CMK (cell line): ENCODE measurements at regions not wholly inside any gene's neighbourhood (a gene's known extent, or its start where the extent isn't known, plus 50 kb on each side); places are given as distances from the start of the nearest gene placed in this dataset.
A peak's percentile ranks its signal among the peaks of the same experiment; 100 is the strongest.

Experiments
- DNase-seq: peaks from one replicate; pipeline ENCODE4 v3.0.0-alpha.2; 2010; ENCODE audit warnings: low read depth

GRCh38 chr15:39426552-39427532 is 154.0 kb upstream of the THBS1 start:
- DNase-seq = peak; percentile 56

GRCh38 chr15:39427705-39428104 is 153.2 kb upstream of the THBS1 start:
- no peak for DNase-seq

- DNase-seq = no peak
Observed at GRCh38 chr15:39429898-39430357, 151.0 kb upstream of the THBS1 start.

- no peak for DNase-seq
Observed at GRCh38 chr15:39430389-39430788, 150.5 kb upstream of the THBS1 start.

GRCh38 chr15:39431376-39431775 is 149.5 kb upstream of the THBS1 start:
- no peak for DNase-seq

- no peak for DNase-seq
Observed at GRCh38 chr15:39432026-39432425, 148.9 kb upstream of the THBS1 start.

GRCh38 chr15:39432912-39433348 is 147.9 kb upstream of the THBS1 start:
- DNase-seq = no peak

GRCh38 chr15:39433376-39433775 is 147.5 kb upstream of the THBS1 start:
- no peak for DNase-seq

- DNase-seq = no peak
Observed at GRCh38 chr15:39434163-39434562, 146.7 kb upstream of the THBS1 start.

GRCh38 chr15:39434751-39435238 is 146.1 kb upstream of the THBS1 start:
- no peak for DNase-seq

- no peak for DNase-seq
Observed at GRCh38 chr15:39435244-39435643, 145.6 kb upstream of the THBS1 start.

GRCh38 chr15:39438260-39438659 is 142.6 kb upstream of the THBS1 start:
- no peak for DNase-seq

- DNase-seq = no peak
Observed at GRCh38 chr15:39438799-39439592, 141.9 kb upstream of the THBS1 start.

- no peak for DNase-seq
Observed at GRCh38 chr15:39442898-39443297, 138.0 kb upstream of the THBS1 start.

GRCh38 chr15:39443659-39444219 is 137.1 kb upstream of the THBS1 start:
- DNase-seq = no peak

GRCh38 chr15:39444735-39445470 is 136.0 kb upstream of the THBS1 start:
- DNase-seq = no peak

- no peak for DNase-seq
Observed at GRCh38 chr15:39445931-39446330, 134.9 kb upstream of the THBS1 start.

GRCh38 chr15:39447346-39447745 is 133.5 kb upstream of the THBS1 start:
- no peak for DNase-seq

- DNase-seq = no peak
Observed at GRCh38 chr15:39447881-39448280, 133.0 kb upstream of the THBS1 start.

- no peak for DNase-seq
Observed at GRCh38 chr15:39448409-39448808, 132.5 kb upstream of the THBS1 start.

GRCh38 chr15:39451121-39451688 is 129.7 kb upstream of the THBS1 start:
- no peak for DNase-seq
